ENCODE measurements at regions not wholly inside any gene's neighbourhood (a gene's known extent, or its start where the extent isn't known, plus 50 kb on each side); places are given as distances from the start of the nearest gene placed in this dataset.

- no peak for TF ChIP-seq POLR2A (IDR thresholded peaks at IDR 0.05; ENCODE audit: borderline replicate concordance, extremely low read depth, insufficient read depth, insufficient read length)
- TF ChIP-seq, protein P1, sequence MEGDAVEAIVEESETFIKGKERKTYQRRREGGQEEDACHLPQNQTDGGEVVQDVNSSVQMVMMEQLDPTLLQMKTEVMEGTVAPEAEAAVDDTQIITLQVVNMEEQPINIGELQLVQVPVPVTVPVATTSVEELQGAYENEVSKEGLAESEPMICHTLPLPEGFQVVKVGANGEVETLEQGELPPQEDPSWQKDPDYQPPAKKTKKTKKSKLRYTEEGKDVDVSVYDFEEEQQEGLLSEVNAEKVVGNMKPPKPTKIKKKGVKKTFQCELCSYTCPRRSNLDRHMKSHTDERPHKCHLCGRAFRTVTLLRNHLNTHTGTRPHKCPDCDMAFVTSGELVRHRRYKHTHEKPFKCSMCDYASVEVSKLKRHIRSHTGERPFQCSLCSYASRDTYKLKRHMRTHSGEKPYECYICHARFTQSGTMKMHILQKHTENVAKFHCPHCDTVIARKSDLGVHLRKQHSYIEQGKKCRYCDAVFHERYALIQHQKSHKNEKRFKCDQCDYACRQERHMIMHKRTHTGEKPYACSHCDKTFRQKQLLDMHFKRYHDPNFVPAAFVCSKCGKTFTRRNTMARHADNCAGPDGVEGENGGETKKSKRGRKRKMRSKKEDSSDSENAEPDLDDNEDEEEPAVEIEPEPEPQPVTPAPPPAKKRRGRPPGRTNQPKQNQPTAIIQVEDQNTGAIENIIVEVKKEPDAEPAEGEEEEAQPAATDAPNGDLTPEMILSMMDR (IDR thresholded peaks at IDR 0.05 in 2 of 3, conservative IDR thresholded peaks at IDR 0.05 in 1 of 3; ENCODE audit: borderline replicate concordance in 1 of 3, insufficient read depth in 1 of 3, low read depth in 2 of 3, low read length in 2 of 3), result no peak
- TF ChIP-seq EZH2 (IDR thresholded peaks at IDR 0.05), result no peak
- no peak for TF ChIP-seq SP1 (IDR thresholded peaks at IDR 0.05; ENCODE audit: low read depth)
- no peak for TF ChIP-seq POLR2AphosphoS5 (IDR thresholded peaks at IDR 0.05; ENCODE audit: low read depth, low read length)
- TF ChIP-seq ZNF274 (IDR thresholded peaks at IDR 0.05; ENCODE audit: low read depth, low read length), result no peak
- no peak for TF ChIP-seq SRF (IDR thresholded peaks at IDR 0.05; ENCODE audit: low read depth)
- no peak for TF ChIP-seq REST (IDR thresholded peaks at IDR 0.05; ENCODE audit: low read depth)
- no peak for TF ChIP-seq EZH2phosphoT487 (IDR thresholded peaks at IDR 0.05; ENCODE audit: borderline replicate concordance)
- no peak for TF ChIP-seq SIN3A (IDR thresholded peaks at IDR 0.05; ENCODE audit: low read depth)
- TF ChIP-seq YY1 (IDR thresholded peaks at IDR 0.05; ENCODE audit: extremely low read depth, insufficient replicate concordance, low read depth, low read length), result no peak
- no peak for TF ChIP-seq JUND (IDR thresholded peaks at IDR 0.05)
Measured at GRCh38 chr16:49010396-49010795, 271.2 kb downstream of the CBLN1 start.
